Hepatocyte (in vitro differentiated cells): ENCODE measurements at regions not wholly inside any gene's neighbourhood (a gene's known extent, or its start where the extent isn't known, plus 50 kb on each side); places are given as distances from the start of the nearest gene placed in this dataset.

ENCODE experiments used
- DNase-seq: peaks from one replicate; pipeline ENCODE4 v3.0.0-alpha.2; 2016; ENCODE audit warnings: low spot score
- H2AFZ ChIP-seq: fragments of 200-600 bp; sonication (generic); 2 replicates; pipeline ENCODE4 v1.6.0; 2016; ENCODE audit warnings: antibody characterized with exemption, mild to moderate bottlenecking
- H3K27ac ChIP-seq: fragments of 200-600 bp; sonication (generic); 2 replicates; pipeline ENCODE4 v1.5.1; 2016; ENCODE audit warnings: mild to moderate bottlenecking
- H3K27me3 ChIP-seq: fragments of 200-600 bp; sonication (generic); 2 replicates; pipeline ENCODE4 v1.6.1; 2016
- H3K36me3 ChIP-seq: fragments of 200-600 bp; sonication (generic); replicated peaks from 2 replicates; pipeline ENCODE4 v1.5.1; 2016; ENCODE audit warnings: low read depth; ENCODE audit not compliant: insufficient read depth
- H3K4me1 ChIP-seq: fragments of 200-600 bp; sonication (generic); 2 replicates; pipeline ENCODE4 v1.5.1; 2016; ENCODE audit warnings: mild to moderate bottlenecking, moderate library complexity; ENCODE audit not compliant: insufficient read depth
- H3K4me2 ChIP-seq: fragments of 200-600 bp; sonication (generic); 2 replicates; pipeline ENCODE4 v1.6.0; 2016
- H3K4me3 ChIP-seq: fragments of 200-600 bp; sonication (generic); 2 replicates; pipeline ENCODE4 v1.5.1; 2016; ENCODE audit warnings: mild to moderate bottlenecking
- H3K79me2 ChIP-seq: fragments of 200-600 bp; sonication (generic); 2 replicates; pipeline ENCODE4 v1.6.0; 2017; ENCODE audit warnings: mild to moderate bottlenecking
- H3K9me2 ChIP-seq: fragments of 200-600 bp; sonication (generic); replicated peaks from 2 replicates; pipeline ENCODE4 v1.6.0; 2017; ENCODE audit warnings: mild to moderate bottlenecking; ENCODE audit not compliant: insufficient read depth
- H3K9me3 ChIP-seq: fragments of 200-600 bp; sonication (generic); 2 replicates; pipeline ENCODE4 v1.5.1; 2016; ENCODE audit warnings: low read depth, mild to moderate bottlenecking
- H4K20me1 ChIP-seq: fragments of 200-600 bp; sonication (generic); 2 replicates; pipeline ENCODE4 v1.6.0; 2016; ENCODE audit warnings: mild to moderate bottlenecking; ENCODE audit not compliant: insufficient read depth, poor library complexity, severe bottlenecking
- EZH2 ChIP-seq: fragments of 200-600 bp; sonication (generic); IDR thresholded peaks from 2 replicates; pipeline ENCODE4 v1.6.1; 2016; ENCODE audit warnings: antibody characterized with exemption, mild to moderate bottlenecking, borderline replicate concordance
- EZH2phosphoT487 ChIP-seq: fragments of 200-600 bp; sonication (generic); IDR thresholded peaks from one replicate; pipeline ENCODE4 v1.6.1; 2018; ENCODE audit warnings: antibody characterized with exemption, mild to moderate bottlenecking, low read depth, moderate library complexity; ENCODE audit not compliant: unreplicated experiment, severe bottlenecking
- WGBS: methylation state at CpG from one replicate; pipeline ENCODE4 v1.1.6; 2016; ENCODE audit warnings: low lambda C conversion rate; ENCODE audit errors: missing lambda C conversion rate; 5-methylcytosine and 5-hydroxymethylcytosine counted together
- TF ChIP-seq, protein P1 (sequence below): fragments of 200-600 bp; sonication (generic); IDR thresholded peaks from 2 replicates; pipeline ENCODE4 v1.5.1; 2016; ENCODE audit warnings: antibody characterized with exemption, mild to moderate bottlenecking; ENCODE audit not compliant: poor library complexity

DNA sequence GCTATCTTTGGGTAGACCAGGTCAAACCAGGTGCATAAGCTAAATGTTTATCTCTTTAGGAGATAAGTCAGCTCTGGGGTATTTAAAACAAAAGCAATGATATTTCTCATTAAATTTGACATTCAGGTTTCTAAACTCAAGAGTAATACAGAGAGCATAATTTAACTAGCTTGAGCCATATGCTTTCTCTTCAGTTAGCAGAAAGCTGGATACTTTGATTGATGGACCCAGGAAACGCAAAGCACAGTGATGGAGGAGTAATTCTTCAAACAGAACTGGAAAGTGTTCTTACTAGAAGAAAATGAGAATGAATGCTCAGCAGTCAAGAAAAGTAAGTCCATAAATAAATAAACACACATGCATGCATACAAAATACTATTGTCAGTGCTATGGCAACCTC, 885.7 kb upstream of the RAG2 start:
- Histone ChIP-seq H3K4me1 (no peaks in the 10 kb centered on the region), H3K9me2 (no peaks in the 10 kb centered on the region), H4K20me1 (no peaks in the 10 kb centered on the region), H3K9me3 (no peaks in the 10 kb centered on the region), H3K36me3 (no peaks in the 10 kb centered on the region), H3K27ac (no peak overlapping the region), H3K4me2 (no peak overlapping the region), H3K4me3 (no peak overlapping the region), H3K27me3 (no peaks in the 10 kb centered on the region), H2AFZ (no peak overlapping the region), H3K79me2 (no peaks in the 10 kb centered on the region)
- DNase-seq: no peak
- no peak for TF ChIP-seq EZH2
- no peak for TF ChIP-seq EZH2phosphoT487
- TF ChIP-seq, protein P1, sequence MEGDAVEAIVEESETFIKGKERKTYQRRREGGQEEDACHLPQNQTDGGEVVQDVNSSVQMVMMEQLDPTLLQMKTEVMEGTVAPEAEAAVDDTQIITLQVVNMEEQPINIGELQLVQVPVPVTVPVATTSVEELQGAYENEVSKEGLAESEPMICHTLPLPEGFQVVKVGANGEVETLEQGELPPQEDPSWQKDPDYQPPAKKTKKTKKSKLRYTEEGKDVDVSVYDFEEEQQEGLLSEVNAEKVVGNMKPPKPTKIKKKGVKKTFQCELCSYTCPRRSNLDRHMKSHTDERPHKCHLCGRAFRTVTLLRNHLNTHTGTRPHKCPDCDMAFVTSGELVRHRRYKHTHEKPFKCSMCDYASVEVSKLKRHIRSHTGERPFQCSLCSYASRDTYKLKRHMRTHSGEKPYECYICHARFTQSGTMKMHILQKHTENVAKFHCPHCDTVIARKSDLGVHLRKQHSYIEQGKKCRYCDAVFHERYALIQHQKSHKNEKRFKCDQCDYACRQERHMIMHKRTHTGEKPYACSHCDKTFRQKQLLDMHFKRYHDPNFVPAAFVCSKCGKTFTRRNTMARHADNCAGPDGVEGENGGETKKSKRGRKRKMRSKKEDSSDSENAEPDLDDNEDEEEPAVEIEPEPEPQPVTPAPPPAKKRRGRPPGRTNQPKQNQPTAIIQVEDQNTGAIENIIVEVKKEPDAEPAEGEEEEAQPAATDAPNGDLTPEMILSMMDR: no peak
- 96% methylated on average over 1 of the region's 1 CpG for WGBS

DNA sequence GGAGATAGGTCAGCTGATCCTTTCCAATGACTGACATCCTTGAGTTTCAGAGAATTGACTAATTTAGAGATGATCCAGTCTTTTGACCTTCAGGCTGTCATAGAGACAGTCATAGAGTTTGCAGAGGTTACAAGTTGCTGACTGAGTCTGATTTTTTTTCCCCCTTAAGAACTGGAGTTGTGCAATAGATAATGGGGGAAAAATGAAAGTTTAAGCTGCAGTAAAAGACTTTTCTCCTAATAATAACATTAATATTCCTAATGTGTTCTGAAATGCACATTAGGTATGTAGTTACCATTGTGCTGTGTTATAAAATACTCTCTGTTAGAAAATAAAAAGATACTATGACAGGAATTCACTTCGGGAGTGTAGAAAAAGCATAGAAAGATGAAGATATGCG, 876.9 kb upstream of the RAG2 start:
- 62% methylated on average over 2 of the region's 2 CpGs for WGBS

DNA sequence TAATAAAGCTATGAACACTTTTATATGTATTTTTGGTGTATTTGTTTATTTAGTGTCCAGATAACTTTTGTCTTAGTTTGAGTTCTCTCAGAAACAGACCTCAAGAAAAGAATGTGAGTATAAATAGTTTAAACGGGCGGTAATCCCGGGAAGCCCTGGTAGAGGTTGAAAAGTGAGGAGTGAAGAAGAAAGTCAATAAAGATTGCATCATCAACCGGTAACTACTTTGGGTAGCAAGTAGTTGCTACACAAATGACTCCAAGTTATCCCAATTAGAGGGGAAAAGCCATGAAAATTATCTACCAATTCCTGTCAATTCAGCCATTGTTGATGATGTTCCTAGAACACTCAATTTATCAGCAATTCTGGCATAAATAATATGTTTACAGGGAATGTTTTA, 870.3 kb upstream of the RAG2 start:
- 46% methylated on average over 4 of the region's 4 CpGs for WGBS
- no peaks in the 10 kb centered on the region for H4K20me1 ChIP-seq
- no peaks in the 10 kb centered on the region for H3K4me1 ChIP-seq
- H3K27me3 ChIP-seq: no peaks in the 10 kb centered on the region
- no peak for DNase-seq
- H3K27ac ChIP-seq: no peak overlapping the region
- no peak overlapping the region for H2AFZ ChIP-seq
- no peaks in the 10 kb centered on the region for H3K79me2 ChIP-seq
- H3K4me3 ChIP-seq: no peak overlapping the region
- TF ChIP-seq EZH2 (no peak), EZH2phosphoT487 (no peak)
- TF ChIP-seq, protein P1: no peak
- H3K4me2 ChIP-seq: no peak overlapping the region
- no peaks in the 10 kb centered on the region for H3K9me3 ChIP-seq
- no peaks in the 10 kb centered on the region for H3K36me3 ChIP-seq
- no peaks in the 10 kb centered on the region for H3K9me2 ChIP-seq

More for the DNA sequence above, 876.9 kb upstream of the RAG2 start:
- H3K4me2 ChIP-seq: peak overlapping the region; percentile 52
- no peaks in the 10 kb centered on the region for H3K9me3 ChIP-seq
- H3K36me3 ChIP-seq: no peaks in the 10 kb centered on the region
- no peak overlapping the region for H3K27ac ChIP-seq
- no peaks in the 10 kb centered on the region for H3K27me3 ChIP-seq
- TF ChIP-seq, protein P1: no peak
- TF ChIP-seq EZH2phosphoT487 (no peak), EZH2 (no peak)
- no peaks in the 10 kb centered on the region for H3K79me2 ChIP-seq
- no peaks in the 10 kb centered on the region for H3K9me2 ChIP-seq
- no peak overlapping the region for H3K4me3 ChIP-seq
- DNase-seq: no peak
- H2AFZ ChIP-seq: no peak overlapping the region
- peaks cover 10% of the 10 kb centered on the region for H3K4me1 ChIP-seq
- no peaks in the 10 kb centered on the region for H4K20me1 ChIP-seq

DNA sequence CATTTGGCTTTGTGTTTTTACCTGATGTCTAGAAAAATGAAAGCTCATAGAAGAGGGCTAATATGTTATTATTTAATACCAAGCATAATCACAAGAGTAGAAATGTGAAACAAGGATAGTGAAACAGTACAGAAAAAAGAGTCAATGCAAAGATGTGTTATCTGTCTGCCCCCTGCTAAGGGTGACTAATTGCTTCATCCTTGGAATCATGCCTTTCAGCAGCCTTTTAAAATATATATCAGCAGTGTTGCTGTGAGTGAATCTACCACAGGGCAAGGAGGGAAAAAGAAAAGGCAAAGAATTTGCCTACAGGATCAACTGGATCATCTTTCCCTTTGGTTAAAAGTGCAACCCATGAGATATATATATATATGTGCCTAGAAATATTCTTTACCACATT, 867.2 kb upstream of the RAG2 start:
- H3K9me2 ChIP-seq: no peaks in the 10 kb centered on the region
- H3K27ac ChIP-seq: no peak overlapping the region
- H3K27me3 ChIP-seq: no peaks in the 10 kb centered on the region
- H2AFZ ChIP-seq: no peak overlapping the region
- H3K9me3 ChIP-seq: no peaks in the 10 kb centered on the region
- no peak overlapping the region for H3K4me3 ChIP-seq
- TF ChIP-seq EZH2phosphoT487 (no peak), EZH2 (no peak)
- TF ChIP-seq, protein P1: no peak
- no peak overlapping the region for H3K4me2 ChIP-seq
- H3K36me3 ChIP-seq: no peaks in the 10 kb centered on the region
- H3K79me2 ChIP-seq: no peaks in the 10 kb centered on the region
- H3K4me1 ChIP-seq: no peaks in the 10 kb centered on the region
- H4K20me1 ChIP-seq: no peaks in the 10 kb centered on the region
- DNase-seq: no peak
